GM21390 (cell line): ENCODE measurements at regions not wholly inside any gene's neighbourhood (a gene's known extent, or its start where the extent isn't known, plus 50 kb on each side); places are given as distances from the start of the nearest gene placed in this dataset.
"Not testable (repeated sequence)": the region's sequence is repeated elsewhere in the genome, so short reads cannot be mapped to it uniquely, and the experiment has no call there.

Experiments used
- ATAC-seq: cut with Tn5 transposase; IDR thresholded peaks from one replicate; pipeline ENCODE4 v1.9.1; 2021; ENCODE audit not compliant: unreplicated experiment

DNA sequence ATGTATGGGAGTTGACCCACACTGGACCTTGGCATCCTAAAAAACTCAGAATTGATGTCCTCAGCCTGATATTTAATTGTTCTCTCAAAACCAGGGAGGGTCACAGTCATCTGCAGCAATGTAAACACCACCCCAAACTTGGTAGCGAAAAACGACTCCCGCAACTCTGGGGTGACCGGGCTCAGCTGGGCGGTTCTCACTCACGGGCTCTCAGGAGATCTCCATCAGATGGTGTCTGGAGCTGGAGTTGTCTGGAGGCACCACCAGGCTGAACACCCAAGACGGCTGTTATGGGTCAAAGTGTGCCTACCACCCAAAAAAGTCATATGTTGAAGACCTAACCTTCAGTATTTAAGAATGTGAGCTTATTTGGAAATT is 50.9 kb upstream of the NXT1 start:
- ATAC-seq = no peak

GRCh38 chr20:23298926-23299672 is 51.5 kb upstream of the NXT1 start:
- ATAC-seq = no peak

GRCh38 chr20:23298155-23298554 is 52.4 kb upstream of the NXT1 start:
- no peak for ATAC-seq

GRCh38 chr20:23296841-23297701 is 53.5 kb upstream of the NXT1 start:
- no peak for ATAC-seq

GRCh38 chr20:23295934-23296333 is 54.7 kb upstream of the NXT1 start:
- no peak for ATAC-seq

- ATAC-seq = no peak
Measured at GRCh38 chr20:23294671-23295070, 55.9 kb upstream of the NXT1 start.

DNA sequence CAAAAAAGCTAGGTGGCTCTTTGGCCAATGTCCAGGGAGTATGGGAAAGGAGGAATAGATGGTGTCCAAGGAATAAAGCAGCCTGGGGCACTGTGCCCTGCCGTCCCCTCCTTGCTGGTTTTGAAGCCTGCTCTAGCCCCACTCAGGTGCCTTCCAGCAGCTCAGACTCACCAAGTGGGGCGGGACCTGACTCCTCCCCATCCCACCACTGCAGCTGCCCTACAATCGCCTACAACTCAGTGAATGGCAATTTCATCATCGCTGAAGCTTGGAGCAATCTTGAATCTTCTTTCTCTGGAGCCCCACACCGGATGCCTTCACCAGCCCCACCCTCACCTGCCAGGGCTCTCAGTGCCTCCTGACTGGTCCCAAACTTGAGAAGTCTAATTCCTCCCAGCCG is 56.4 kb upstream of the NXT1 start:
- no peak for ATAC-seq

- ATAC-seq = no peak
Measured at GRCh38 chr20:23293689-23294088, 56.9 kb upstream of the NXT1 start.

- ATAC-seq = not testable (repeated sequence)
Measured at GRCh38 chr20:23292311-23292710, 58.3 kb upstream of the NXT1 start.

GRCh38 chr20:23291575-23292240 is 58.9 kb upstream of the NXT1 start:
- ATAC-seq = no peak

DNA sequence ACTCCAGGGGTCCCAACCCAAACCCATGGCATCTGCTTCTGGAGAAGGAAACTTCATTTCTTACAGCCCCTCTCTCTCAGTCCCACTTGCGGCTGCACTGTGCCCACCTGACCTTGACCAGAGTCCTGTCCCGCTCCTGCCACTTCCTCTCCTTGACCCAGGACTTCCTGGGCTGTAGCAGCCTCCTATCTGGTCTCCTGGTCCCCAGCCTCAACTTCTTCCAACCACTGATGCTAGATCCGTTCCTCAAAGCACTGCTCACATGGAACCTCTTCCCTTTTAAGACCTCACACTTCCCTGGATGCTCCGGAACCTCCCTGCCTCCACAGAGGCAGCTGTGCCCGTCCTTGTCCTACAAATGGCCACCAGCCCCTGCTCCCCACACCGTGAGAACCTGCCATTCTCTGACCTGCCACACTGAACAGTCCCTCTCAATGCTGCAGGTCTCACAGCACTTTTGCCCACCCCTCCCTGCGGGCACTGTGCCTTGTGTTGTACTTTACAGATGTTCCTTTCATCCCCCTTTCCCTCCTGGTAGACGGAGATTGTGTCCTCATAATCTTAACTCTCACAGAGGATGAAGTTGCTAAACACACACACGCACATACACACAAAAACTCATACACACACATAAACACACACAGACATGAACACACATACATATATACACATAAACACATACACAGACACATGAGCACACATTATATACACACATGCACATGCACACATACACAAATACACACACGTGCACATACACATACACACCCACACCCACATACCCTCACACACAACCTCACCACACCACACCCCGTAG is 59.6 kb upstream of the NXT1 start:
- ATAC-seq = no peak

DNA sequence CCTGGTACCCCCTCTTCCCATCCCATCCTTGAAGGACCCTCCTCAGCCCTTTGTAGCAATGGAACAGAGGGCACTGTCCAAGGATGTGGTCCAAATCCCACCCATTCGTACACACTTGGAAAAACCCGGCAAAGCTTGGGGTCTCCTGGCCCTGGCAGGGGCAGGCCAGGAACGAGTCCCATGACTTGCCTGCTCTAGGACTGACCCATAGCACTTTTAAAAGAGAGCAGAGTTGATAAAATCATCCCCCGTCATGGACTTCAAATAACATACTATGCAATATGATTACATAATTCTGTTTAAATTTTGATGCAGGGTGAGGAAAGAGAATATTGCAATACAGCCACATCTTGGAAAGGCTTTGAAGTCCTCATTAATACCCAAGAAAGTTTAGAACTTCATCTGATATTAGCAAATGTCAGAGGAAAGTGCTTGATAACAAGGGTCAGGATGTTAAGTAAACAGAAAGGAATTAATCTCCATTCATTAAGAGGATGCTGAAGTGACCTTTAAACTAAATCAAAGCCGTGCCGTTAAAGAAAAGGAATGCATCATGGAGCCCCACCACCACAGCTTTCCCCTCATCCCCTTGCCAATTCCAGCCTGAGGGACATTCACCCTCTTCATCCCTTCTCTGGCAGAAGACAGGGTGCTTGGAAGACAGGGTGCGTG is 60.7 kb upstream of the NXT1 start:
- ATAC-seq = no peak

DNA sequence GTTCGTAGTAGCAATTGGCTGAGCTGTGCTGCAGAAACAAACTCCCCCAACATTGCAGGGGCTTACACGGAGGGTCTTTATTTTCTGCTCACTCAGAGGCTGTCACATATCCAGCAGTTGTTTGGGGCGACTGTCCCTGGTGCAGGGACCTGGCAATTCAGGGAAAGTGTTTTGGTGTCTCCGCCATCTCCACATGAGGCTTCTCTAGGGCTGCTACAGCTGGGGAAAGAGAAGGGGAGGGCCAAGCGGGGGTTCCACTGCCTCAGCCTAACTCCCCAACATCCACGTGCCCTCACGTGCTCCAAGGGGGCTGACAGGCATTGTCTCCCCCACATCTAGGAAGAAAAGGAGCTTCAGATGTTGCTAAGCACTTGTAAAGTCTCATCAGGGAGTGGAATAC is 61.3 kb upstream of the NXT1 start:
- no peak for ATAC-seq

GRCh38 chr20:23287354-23288190 is 63.0 kb upstream of the NXT1 start:
- ATAC-seq = no peak

GRCh38 chr20:23286346-23286745 is 64.2 kb upstream of the NXT1 start:
- no peak for ATAC-seq

GRCh38 chr20:23285536-23285935 is 65.1 kb upstream of the NXT1 start:
- no peak for ATAC-seq

DNA sequence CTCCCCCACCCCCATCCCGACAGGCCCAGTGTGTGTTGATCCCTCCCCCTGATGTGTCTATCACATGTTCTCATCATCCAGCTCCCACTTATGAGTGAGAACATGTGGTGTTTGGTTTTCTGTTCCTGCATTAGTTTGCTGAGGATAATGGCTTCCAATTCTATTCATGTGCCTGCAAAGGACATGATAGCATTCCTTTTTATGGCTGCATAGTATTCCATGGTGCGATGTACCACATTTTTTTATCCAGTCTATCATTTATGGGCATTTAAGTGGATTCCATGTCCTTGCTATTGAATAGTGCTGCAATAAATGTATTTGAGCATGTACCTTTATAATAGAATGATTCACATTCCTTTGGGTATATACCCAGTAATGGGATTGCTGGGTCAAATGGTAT is 66.6 kb upstream of the NXT1 start:
- no peak for ATAC-seq

- ATAC-seq = no peak
Measured at GRCh38 chr20:23283096-23283850, 67.3 kb upstream of the NXT1 start.

- no peak for ATAC-seq
Measured at GRCh38 chr20:23282546-23282945, 68.0 kb upstream of the NXT1 start.
